Psoas muscle (tissue), 7 donors: ENCODE measurements at regions not wholly inside any gene's neighbourhood (a gene's known extent, or its start where the extent isn't known, plus 50 kb on each side); places are given as distances from the start of the nearest gene placed in this dataset.

Experiments used
- ATAC-seq, 4 donors: fragments of 200-7000 bp; cut with Tn5 transposase; one replicate each; pipeline ENCODE4 v1.9.1; 2020; ENCODE audit warnings: moderate library complexity in 3 of 4, mild to moderate bottlenecking in 2 of 4
- DNase-seq, 2 donors: peaks; one replicate each; pipeline ENCODE4 v3.0.0-alpha.2; 2020
- H3K27ac ChIP-seq: fragments of 200-600 bp; one replicate; pipeline ENCODE4 v1.8.0; 2022
- H3K27me3 ChIP-seq, 3 donors: fragments of 200-600 bp in 1 of 3; one replicate each; pipeline versions ENCODE4 v1.6.1 to v1.8.0; 2013 to 2022; ENCODE audit warnings: low read length in 2 of 3, mild to moderate bottlenecking in 2 of 3, moderate library complexity in 1 of 3; ENCODE audit not compliant: insufficient read depth in 3 of 3
- H3K36me3 ChIP-seq, 2 donors: fragments of 200-600 bp in 1 of 2; one replicate each; pipeline versions ENCODE4 v1.6.1 to v1.8.0; 2013 to 2022; ENCODE audit warnings: low read depth in 1 of 2, mild to moderate bottlenecking in 1 of 2, moderate library complexity in 1 of 2; ENCODE audit not compliant: insufficient read depth in 1 of 2
- H3K4me1 ChIP-seq: fragments of 200-600 bp; one replicate; pipeline ENCODE4 v1.8.0; 2022
- H3K4me3 ChIP-seq: fragments of 200-600 bp; one replicate; pipeline ENCODE4 v1.8.0; 2022; ENCODE audit warnings: mild to moderate bottlenecking
- H3K9me3 ChIP-seq: fragments of 200-600 bp; one replicate; pipeline ENCODE4 v1.8.0; 2022
- CTCF ChIP-seq: fragments of 200-600 bp; IDR thresholded peaks from one replicate; pipeline ENCODE4 v1.8.0; 2022; ENCODE audit warnings: antibody characterized with exemption
- WGBS, 3 donors: extraction: QIAGEN DNeasy Blood & Tissue Kit; methylation state at CpG; one replicate each; pipeline versions ENCODE4 v1.1.6 to v1.1.7; 2013; 5-methylcytosine and 5-hydroxymethylcytosine counted together
- intact Hi-C, 2 donors: fragments of 100-400 bp; cut with DNase I; formaldehyde crosslinking; loops; one replicate each; pipeline versions ENCODE4 v1.11.0 to v1.14.2; 2022
- donor health status: healthy with polysubstance abuse.
- donor health status: DM: no; HTN: no; CAD: no; lungs with moderate emphysema.
- donor health status: Bipolar disorder and iron deficiency.
- donor health status: healthy.
- donor health status: DM: yes; HTN: yes; CAD: no.
- donor health status: DM: no; HTN: no; CAD: no.
- donor health status: DM: yes; HTN: yes; CAD: no.

GRCh38 chrX:114152801-114153200, 431.1 kb upstream of the HTR2C start:
- Histone ChIP-seq H3K27me3 (peaks cover 0 to 4% (median 0%) of the 10 kb centered on the region in 3 donors), H3K36me3 (no peaks in the 10 kb centered on the region), H3K4me3 (no peak overlapping the region), H3K9me3 (no peaks in the 10 kb centered on the region), H3K27ac (no peak overlapping the region), H3K4me1 (no peaks in the 10 kb centered on the region)
- intact Hi-C loops, result no loop called here
- DNase-seq (no peak), ATAC-seq (no peak)
- 0 to 48% (median 38%) methylated on average over 1 of the region's 1 CpG for WGBS, 3 donors
- no peak for TF ChIP-seq CTCF

GRCh38 chrX:114152130-114152529, 431.8 kb upstream of the HTR2C start:
- H3K9me3 ChIP-seq, result no peaks in the 10 kb centered on the region
- peaks cover 0 to 4% (median 0%) of the 10 kb centered on the region in 3 donors for H3K27me3 ChIP-seq
- DNase-seq, result no peak
- TF ChIP-seq CTCF, result no peak
- H3K27ac ChIP-seq, result no peak overlapping the region
- no peak for ATAC-seq
- H3K4me1 ChIP-seq, result no peaks in the 10 kb centered on the region
- intact Hi-C loops, result no loop called here
- 67 to 81% (median 69%) methylated on average over 1 of the region's 1 CpG for WGBS, 3 donors
- no peak overlapping the region for H3K4me3 ChIP-seq
- H3K36me3 ChIP-seq, result no peaks in the 10 kb centered on the region

- Histone ChIP-seq H3K4me3 (no peak overlapping the region), H3K27me3 (peaks cover 0 to 2% (median 0%) of the 10 kb centered on the region in 3 donors), H3K27ac (no peak overlapping the region), H3K9me3 (no peaks in the 10 kb centered on the region), H3K4me1 (no peaks in the 10 kb centered on the region), H3K36me3 (no peaks in the 10 kb centered on the region)
- no peak for TF ChIP-seq CTCF
- ATAC-seq (no peak), DNase-seq (no peak)
- WGBS, 3 donors, result 33 to 57% (median 33%) methylated on average over 1 of the region's 1 CpG
- intact Hi-C loops, result no loop called here
Observed at GRCh38 chrX:114134465-114134864, 449.4 kb upstream of the HTR2C start.

- 64 to 74% (median 70%) methylated on average over 13 of the region's 13 CpGs for WGBS, 3 donors
- DNase-seq, result no peak
- H3K27ac ChIP-seq, result no peak overlapping the region
- H3K27me3 ChIP-seq, result peaks cover 0 to 13% (median 0%) of the 10 kb centered on the region in 3 donors
- TF ChIP-seq CTCF, result no peak
- H3K4me1 ChIP-seq, result no peaks in the 10 kb centered on the region
- H3K36me3 ChIP-seq, result no peaks in the 10 kb centered on the region
- no peak for ATAC-seq
- no peaks in the 10 kb centered on the region for H3K9me3 ChIP-seq
- H3K4me3 ChIP-seq, result no peak overlapping the region
- intact Hi-C loops, result no loop called here
Observed at GRCh38 chrX:114127411-114128025, 456.4 kb upstream of the HTR2C start.

GRCh38 chrX:114127005-114127404, 456.9 kb upstream of the HTR2C start:
- H3K27ac ChIP-seq, result no peak overlapping the region
- intact Hi-C loops, result no loop called here
- H3K27me3 ChIP-seq, result peaks cover 0 to 13% (median 0%) of the 10 kb centered on the region in 3 donors
- no peak for DNase-seq
- TF ChIP-seq CTCF, result no peak
- 80 to 89% (median 84%) methylated on average over 5 of the region's 5 CpGs for WGBS, 3 donors
- no peak for ATAC-seq
- H3K4me1 ChIP-seq, result no peaks in the 10 kb centered on the region
- no peaks in the 10 kb centered on the region for H3K9me3 ChIP-seq
- no peaks in the 10 kb centered on the region for H3K36me3 ChIP-seq
- no peak overlapping the region for H3K4me3 ChIP-seq
